ENCODE measurements at regions not wholly inside any gene's neighbourhood (a gene's known extent, or its start where the extent isn't known, plus 50 kb on each side); places are given as distances from the start of the nearest gene placed in this dataset.

DNA sequence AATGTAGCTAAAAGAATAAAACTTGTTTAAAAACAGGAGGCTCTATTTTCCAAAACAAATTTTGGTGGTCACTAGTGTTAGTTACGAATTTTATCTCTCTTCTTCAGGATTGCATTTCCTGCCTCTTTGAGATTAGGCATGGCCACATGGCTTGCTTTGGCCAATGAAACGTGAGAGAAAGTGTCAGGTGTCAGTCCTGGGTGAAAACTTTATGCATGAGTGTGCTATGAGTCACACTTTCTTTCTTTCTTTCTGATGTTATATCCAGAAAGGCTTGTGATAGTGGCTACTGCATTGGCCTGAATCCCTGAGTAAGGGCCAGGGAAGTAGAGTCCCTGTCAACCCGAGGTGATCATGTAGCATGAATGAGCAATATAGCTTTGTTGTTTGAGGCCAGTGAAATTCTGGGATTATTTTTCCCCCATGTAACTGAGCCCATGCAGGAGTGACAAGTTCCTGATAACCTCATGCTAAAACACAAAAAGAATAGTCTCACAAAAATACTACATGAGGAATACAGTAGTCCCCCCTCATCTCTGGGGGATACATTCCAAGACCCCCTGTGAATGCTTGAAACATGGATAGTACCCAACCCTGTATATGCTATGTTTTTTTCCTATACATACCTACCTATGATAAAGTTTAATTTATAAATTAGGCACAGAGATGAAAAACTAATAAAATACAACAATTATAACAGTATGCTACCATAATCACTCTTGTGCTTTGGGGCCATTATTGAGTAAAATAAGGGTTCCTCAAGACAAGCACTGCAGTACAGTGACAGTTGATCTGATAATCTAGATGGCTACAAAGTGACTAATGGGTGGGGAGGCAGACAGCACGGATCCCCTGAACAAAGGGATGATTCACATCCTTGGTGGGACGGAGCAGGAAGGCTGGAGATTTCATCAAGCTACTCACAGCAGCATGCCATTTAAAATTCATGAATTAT, 109.5 kb downstream of the CDC42EP3 start (continued):
- TF ChIP-seq KDM1A (IDR thresholded peaks at IDR 0.05) (no peak), ZBTB17 (CRISPR knock-in tag; IDR thresholded peaks at IDR 0.05) (peak; percentile 69; the same call in 1 of the 2 replicates), RFX1 (IDR thresholded peaks at IDR 0.05) (no peak), ZNF695 (CRISPR knock-in tag; IDR thresholded peaks at IDR 0.05) (no peak), SMARCA4 (IDR thresholded peaks at IDR 0.05) (peak; percentile 94), CBFB (CRISPR knock-in tag; IDR thresholded peaks at IDR 0.05) (no peak), ZNF696 (CRISPR knock-in tag; conservative IDR thresholded peaks at IDR 0.05) (no peak), ZNF140 (CRISPR knock-in tag; IDR thresholded peaks at IDR 0.05) (no peak), NFRKB (IDR thresholded peaks at IDR 0.05; ENCODE audit: low read depth) (peak; percentile 84; the same call in 1 of the 2 replicates), CAMTA2 (CRISPR knock-in tag; conservative IDR thresholded peaks at IDR 0.05) (no peak), KAT8 (IDR thresholded peaks at IDR 0.05; ENCODE audit: low read depth) (no peak), NCOA4 (IDR thresholded peaks at IDR 0.05; ENCODE audit: partially characterized antibody) (no peak), ZNF644 (tag; IDR thresholded peaks at IDR 0.05; ENCODE audit: low read depth) (peak; percentile 35; the same call in 1 of the 2 replicates), ZNF764 (CRISPR knock-in tag; IDR thresholded peaks at IDR 0.05; ENCODE audit: low read depth) (no peak)
- TF ChIP-seq, protein P1, sequence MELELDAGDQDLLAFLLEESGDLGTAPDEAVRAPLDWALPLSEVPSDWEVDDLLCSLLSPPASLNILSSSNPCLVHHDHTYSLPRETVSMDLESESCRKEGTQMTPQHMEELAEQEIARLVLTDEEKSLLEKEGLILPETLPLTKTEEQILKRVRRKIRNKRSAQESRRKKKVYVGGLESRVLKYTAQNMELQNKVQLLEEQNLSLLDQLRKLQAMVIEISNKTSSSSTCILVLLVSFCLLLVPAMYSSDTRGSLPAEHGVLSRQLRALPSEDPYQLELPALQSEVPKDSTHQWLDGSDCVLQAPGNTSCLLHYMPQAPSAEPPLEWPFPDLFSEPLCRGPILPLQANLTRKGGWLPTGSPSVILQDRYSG (tag; conservative IDR thresholded peaks at IDR 0.05; ENCODE audit: low read depth), result no peak
- TF ChIP-seq, protein P2, sequence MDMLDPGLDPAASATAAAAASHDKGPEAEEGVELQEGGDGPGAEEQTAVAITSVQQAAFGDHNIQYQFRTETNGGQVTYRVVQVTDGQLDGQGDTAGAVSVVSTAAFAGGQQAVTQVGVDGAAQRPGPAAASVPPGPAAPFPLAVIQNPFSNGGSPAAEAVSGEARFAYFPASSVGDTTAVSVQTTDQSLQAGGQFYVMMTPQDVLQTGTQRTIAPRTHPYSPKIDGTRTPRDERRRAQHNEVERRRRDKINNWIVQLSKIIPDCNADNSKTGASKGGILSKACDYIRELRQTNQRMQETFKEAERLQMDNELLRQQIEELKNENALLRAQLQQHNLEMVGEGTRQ (CRISPR knock-in tag; IDR thresholded peaks at IDR 0.05), result peak; percentile 98
- TF ChIP-seq, protein P3, sequence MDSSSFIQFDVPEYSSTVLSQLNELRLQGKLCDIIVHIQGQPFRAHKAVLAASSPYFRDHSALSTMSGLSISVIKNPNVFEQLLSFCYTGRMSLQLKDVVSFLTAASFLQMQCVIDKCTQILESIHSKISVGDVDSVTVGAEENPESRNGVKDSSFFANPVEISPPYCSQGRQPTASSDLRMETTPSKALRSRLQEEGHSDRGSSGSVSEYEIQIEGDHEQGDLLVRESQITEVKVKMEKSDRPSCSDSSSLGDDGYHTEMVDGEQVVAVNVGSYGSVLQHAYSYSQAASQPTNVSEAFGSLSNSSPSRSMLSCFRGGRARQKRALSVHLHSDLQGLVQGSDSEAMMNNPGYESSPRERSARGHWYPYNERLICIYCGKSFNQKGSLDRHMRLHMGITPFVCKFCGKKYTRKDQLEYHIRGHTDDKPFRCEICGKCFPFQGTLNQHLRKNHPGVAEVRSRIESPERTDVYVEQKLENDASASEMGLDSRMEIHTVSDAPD (CRISPR knock-in tag; IDR thresholded peaks at IDR 0.05), result no peak
- TF ChIP-seq, protein P4, sequence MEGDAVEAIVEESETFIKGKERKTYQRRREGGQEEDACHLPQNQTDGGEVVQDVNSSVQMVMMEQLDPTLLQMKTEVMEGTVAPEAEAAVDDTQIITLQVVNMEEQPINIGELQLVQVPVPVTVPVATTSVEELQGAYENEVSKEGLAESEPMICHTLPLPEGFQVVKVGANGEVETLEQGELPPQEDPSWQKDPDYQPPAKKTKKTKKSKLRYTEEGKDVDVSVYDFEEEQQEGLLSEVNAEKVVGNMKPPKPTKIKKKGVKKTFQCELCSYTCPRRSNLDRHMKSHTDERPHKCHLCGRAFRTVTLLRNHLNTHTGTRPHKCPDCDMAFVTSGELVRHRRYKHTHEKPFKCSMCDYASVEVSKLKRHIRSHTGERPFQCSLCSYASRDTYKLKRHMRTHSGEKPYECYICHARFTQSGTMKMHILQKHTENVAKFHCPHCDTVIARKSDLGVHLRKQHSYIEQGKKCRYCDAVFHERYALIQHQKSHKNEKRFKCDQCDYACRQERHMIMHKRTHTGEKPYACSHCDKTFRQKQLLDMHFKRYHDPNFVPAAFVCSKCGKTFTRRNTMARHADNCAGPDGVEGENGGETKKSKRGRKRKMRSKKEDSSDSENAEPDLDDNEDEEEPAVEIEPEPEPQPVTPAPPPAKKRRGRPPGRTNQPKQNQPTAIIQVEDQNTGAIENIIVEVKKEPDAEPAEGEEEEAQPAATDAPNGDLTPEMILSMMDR (IDR thresholded peaks at IDR 0.05 in 2 of 3, conservative IDR thresholded peaks at IDR 0.05 in 1 of 3; ENCODE audit: insufficient read depth in 2 of 3, low read depth in 1 of 3, low read length in 3 of 3), result no peak
- TF ChIP-seq, protein P5, sequence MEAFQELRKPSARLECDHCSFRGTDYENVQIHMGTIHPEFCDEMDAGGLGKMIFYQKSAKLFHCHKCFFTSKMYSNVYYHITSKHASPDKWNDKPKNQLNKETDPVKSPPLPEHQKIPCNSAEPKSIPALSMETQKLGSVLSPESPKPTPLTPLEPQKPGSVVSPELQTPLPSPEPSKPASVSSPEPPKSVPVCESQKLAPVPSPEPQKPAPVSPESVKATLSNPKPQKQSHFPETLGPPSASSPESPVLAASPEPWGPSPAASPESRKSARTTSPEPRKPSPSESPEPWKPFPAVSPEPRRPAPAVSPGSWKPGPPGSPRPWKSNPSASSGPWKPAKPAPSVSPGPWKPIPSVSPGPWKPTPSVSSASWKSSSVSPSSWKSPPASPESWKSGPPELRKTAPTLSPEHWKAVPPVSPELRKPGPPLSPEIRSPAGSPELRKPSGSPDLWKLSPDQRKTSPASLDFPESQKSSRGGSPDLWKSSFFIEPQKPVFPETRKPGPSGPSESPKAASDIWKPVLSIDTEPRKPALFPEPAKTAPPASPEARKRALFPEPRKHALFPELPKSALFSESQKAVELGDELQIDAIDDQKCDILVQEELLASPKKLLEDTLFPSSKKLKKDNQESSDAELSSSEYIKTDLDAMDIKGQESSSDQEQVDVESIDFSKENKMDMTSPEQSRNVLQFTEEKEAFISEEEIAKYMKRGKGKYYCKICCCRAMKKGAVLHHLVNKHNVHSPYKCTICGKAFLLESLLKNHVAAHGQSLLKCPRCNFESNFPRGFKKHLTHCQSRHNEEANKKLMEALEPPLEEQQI (IDR thresholded peaks at IDR 0.05), result peak; percentile 75

Data from K562 (cell line).